GM20000 (cell line): ENCODE measurements at regions not wholly inside any gene's neighbourhood (a gene's known extent, or its start where the extent isn't known, plus 50 kb on each side); places are given as distances from the start of the nearest gene placed in this dataset.

Source experiments
- DNase-seq: peaks from one replicate; pipeline ENCODE4 v3.0.0; 2012; ENCODE audit warnings: low spot score
- TF ChIP-seq, protein P1 (sequence below): IDR thresholded peaks from 2 replicates; pipeline ENCODE4 v1.5.1; 2012; ENCODE audit warnings: mild to moderate bottlenecking, control low read depth; ENCODE audit errors: extremely low read depth, missing control alignments

DNA sequence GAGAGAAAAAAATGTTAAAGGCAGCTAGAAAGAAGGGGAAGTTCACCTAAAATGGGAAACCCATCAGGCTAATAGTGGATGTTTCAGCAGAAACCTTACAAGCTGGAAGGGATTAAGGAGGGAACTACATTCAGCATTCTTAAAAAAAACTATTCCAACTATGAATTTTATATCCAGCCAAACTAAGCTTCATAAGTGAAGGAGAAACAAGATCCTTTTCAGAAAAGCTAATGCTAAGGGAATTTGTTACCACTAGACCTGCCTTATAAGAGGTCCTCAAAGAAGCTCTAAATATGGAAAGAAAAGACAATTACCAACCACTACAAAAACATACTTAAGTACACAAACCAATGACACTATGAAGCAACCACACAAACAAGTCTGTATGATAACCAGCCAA, 59.2 kb upstream of the SLC35F1 start:
- TF ChIP-seq, protein P1, sequence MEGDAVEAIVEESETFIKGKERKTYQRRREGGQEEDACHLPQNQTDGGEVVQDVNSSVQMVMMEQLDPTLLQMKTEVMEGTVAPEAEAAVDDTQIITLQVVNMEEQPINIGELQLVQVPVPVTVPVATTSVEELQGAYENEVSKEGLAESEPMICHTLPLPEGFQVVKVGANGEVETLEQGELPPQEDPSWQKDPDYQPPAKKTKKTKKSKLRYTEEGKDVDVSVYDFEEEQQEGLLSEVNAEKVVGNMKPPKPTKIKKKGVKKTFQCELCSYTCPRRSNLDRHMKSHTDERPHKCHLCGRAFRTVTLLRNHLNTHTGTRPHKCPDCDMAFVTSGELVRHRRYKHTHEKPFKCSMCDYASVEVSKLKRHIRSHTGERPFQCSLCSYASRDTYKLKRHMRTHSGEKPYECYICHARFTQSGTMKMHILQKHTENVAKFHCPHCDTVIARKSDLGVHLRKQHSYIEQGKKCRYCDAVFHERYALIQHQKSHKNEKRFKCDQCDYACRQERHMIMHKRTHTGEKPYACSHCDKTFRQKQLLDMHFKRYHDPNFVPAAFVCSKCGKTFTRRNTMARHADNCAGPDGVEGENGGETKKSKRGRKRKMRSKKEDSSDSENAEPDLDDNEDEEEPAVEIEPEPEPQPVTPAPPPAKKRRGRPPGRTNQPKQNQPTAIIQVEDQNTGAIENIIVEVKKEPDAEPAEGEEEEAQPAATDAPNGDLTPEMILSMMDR, result no peak
- DNase-seq, result no peak

DNA sequence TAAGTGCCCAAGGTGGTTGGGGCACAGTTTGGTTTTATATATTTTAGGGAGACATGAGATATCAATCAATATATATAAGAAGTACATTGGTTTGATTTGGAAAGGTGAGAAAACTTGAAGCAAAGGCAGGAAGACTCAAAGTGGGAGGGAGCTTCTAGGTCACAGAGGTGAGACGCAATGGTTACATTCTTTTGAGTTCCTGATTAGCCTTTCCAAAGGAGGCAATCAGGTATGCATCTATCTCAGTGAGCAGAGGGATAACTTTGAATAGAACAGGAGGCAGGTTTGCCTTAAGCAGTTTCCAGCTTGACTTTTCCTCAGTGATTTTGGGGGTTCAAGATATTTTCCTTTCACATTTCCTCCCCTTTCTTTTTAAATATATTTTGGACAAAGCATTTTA, 58.0 kb upstream of the SLC35F1 start:
- TF ChIP-seq, protein P1, result no peak
- DNase-seq, result no peak
